LNCaP clone FGC (cell line): ENCODE measurements at regions not wholly inside any gene's neighbourhood (a gene's known extent, or its start where the extent isn't known, plus 50 kb on each side); places are given as distances from the start of the nearest gene placed in this dataset.
"Not testable (repeated sequence)": the region's sequence is repeated elsewhere in the genome, so short reads cannot be mapped to it uniquely, and the experiment has no call there.

Experiments
- DNase-seq: peaks from one replicate; pipeline ENCODE4 v3.0.0-alpha.2; 2011; ENCODE audit warnings: low read depth
- H3K4me3 ChIP-seq: 2 replicates; pipeline ENCODE4 v1.5.1; 2011; ENCODE audit warnings: mild to moderate bottlenecking, low read depth, low read length, control low read depth
- CTCF ChIP-seq: IDR thresholded peaks from 2 replicates; pipeline ENCODE4 v1.5.1; 2012; ENCODE audit warnings: mild to moderate bottlenecking; ENCODE audit not compliant: control insufficient read depth, insufficient read depth; ENCODE audit errors: extremely low read depth

DNA sequence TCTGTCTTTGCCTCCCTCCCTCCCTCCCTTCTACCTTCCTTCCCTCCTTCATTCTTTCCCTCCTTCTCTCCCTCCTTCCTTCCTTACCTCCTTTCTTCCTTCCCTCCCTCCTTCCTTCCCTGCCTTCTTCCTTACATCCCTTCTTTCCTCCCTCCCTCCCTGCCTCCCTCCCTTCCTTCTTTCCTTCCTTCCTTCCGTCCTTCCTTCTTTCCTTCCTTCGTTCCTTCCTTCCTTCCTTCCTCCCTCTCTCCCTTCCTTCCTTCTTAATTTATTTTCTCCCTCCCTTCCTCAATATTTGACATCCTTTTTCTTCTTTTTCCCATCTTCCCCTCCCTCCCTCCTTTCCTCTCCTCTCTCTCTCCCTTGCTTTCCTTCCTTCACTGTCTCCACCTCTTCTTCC, 301.8 kb downstream of the GATA3 start:
- H3K4me3 ChIP-seq = no peak overlapping the region
- no peak for DNase-seq
- no peak for TF ChIP-seq CTCF

DNA sequence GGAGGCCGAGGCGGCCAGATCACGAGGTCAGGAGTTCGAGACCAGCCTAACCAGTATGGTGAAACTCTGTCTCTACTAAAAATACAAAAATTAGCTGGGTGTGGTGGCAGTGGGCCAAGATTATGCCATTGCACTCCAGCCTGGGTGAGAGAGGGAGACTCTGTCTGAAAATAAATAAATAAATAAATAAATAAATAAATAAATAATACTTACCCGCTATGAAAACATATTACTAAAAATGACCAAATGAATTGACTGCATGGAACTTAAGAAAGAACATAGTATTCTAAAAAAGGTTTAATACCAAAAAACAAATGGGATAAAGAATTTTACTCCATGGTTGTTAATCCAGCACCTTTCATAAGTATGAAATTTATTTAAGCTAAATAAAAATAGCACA, 305.0 kb downstream of the GATA3 start:
- no peak for TF ChIP-seq CTCF
- no peak for DNase-seq
- no peak overlapping the region for H3K4me3 ChIP-seq

- no peak overlapping the region for H3K4me3 ChIP-seq
- no peak for DNase-seq
These were observed 305.9 kb downstream of the GATA3 start for GRCh38 chr10:8360365-8360764.

DNA sequence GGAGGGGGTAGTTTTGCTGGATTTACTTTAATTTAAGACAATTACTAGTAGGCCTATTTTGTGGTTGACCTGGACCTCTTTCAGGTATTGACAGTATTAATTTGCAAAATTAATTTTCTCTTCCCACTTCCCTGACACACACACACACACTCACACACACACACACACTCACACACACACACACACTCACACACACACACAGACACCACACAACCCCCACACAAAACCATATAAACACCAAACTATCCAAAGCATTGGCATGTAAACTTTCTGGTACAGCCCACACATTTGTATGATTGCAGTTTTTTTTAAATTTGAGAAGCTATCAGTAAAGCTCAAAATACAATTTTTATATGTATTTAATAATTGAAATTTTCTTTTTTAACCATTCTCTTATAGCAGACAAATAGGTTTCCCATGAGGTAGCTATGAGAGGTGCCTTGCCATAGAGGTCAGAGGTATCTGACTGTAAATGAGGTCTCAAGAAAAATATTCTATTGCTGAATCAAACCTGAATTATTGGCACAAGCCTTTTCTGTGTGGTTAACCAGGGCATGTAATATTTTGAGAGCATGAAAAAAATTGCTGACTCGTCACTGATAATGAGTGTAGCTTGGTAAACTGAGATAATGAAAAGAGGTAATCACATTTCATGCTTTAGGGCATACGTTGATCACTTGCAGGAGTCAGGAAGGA, 306.5 kb downstream of the GATA3 start:
- DNase-seq = no peak
- no peak overlapping the region for H3K4me3 ChIP-seq
- TF ChIP-seq CTCF = no peak

More at GRCh38 chr10:8360365-8360764, 305.9 kb downstream of the GATA3 start:
- no peak for TF ChIP-seq CTCF

- no peak for TF ChIP-seq CTCF
- DNase-seq = no peak
- H3K4me3 ChIP-seq = no peak overlapping the region
These were observed 307.0 kb downstream of the GATA3 start for GRCh38 chr10:8361510-8361844.

DNA sequence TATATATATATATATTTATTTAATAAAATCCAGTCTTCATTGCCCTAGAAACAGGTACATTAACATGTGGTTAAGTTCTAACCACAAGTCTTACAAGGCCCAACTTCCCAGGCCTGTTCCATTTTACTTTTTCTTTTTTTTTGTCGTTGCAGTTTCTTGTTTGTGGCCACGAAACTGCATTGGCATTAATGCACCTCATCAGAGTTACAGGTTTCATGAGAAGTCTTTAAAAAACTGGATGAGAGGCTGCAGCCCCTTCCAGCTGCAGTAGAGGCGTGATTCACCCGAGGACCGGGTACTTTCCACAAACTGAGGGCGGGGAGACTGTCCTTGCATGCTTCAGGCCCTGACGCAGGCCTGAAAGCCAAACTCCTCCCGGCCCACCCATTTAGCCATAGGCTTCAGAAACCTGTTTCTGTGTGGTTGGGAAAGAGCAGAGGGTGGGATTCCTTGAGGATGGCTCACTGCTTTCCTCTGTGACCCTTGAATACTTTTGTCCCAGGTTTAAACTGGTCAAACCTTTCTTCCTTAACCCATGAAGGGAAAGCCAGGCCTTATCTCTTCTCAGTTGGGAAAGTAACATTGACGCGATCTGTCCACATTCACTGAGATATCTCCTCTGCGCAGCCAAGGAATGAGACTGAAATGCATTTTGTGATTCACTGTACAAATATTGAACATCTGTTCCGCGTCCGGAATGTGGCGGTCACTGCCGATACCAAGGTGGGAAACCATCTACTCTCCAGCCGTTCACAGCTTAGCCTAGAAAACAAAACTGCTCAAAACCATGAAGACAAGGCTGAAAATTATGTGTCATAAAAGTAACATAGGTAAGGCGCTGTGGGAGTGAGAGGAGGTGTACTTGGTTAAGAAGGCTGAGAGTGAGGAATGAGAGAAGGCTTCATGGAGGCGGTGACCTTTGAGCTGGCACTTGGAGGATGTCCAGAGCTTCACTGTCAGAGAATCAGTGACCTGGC, 311.7 kb downstream of the GATA3 start:
- no peak for DNase-seq
- no peak overlapping the region for H3K4me3 ChIP-seq
- TF ChIP-seq CTCF = no peak

- DNase-seq, H3K4me3 ChIP-seq: not testable (repeated sequence)
These were observed 313.4 kb downstream of the GATA3 start for GRCh38 chr10:8367672-8368411.
